PC-3 (cell line): ENCODE measurements at regions not wholly inside any gene's neighbourhood (a gene's known extent, or its start where the extent isn't known, plus 50 kb on each side); places are given as distances from the start of the nearest gene placed in this dataset.
"Not testable (repeated sequence)": the region's sequence is repeated elsewhere in the genome, so short reads cannot be mapped to it uniquely, and the experiment has no call there.

Experiments used
- ATAC-seq: fragments of 200-7000 bp; cut with Tn5 transposase; 2 replicates; pipeline ENCODE4 v1.9.1; 2020; ENCODE audit warnings: mild to moderate bottlenecking, moderate library complexity
- BruUV-seq: library from RNA; stranded (reverse); fragments of 400-500 nt; replicated peaks from 2 replicates; lab custom pipeline; 2021; lab: Mats Ljungman, UMichigan
- CTCF ChIA-PET: fragments of 300-600 bp; sonication (Branson Sonifier 250); formaldehyde crosslinking; loops from one replicate; lab custom pipeline; 2022; ENCODE audit warnings: antibody characterized with exemption; lab: Charles Lee
- POLR2A ChIA-PET: fragments of 300-600 bp; sonication (Branson Sonifier 250); formaldehyde crosslinking; loops from one replicate; lab custom pipeline; 2022; ENCODE audit warnings: antibody characterized with exemption; ENCODE audit not compliant: unreplicated experiment; lab: Charles Lee
- DNase-seq: peaks from one replicate; pipeline ENCODE4 v3.0.0-alpha.2; 2015
- H2AFZ ChIP-seq: fragments of 300-600 bp; sonication (generic); 2 replicates; pipeline ENCODE4 v1.6.0; 2016; ENCODE audit warnings: antibody characterized with exemption, low read length
- H3F3A ChIP-seq: fragments of 300-600 bp; sonication (generic); one replicate; pipeline ENCODE4 v1.6.0; 2017; ENCODE audit warnings: antibody characterized with exemption, low read length, control low read depth, mild to moderate bottlenecking; ENCODE audit not compliant: unreplicated experiment
- H3K27ac ChIP-seq: fragments of 300-600 bp; sonication (generic); 2 replicates; pipeline ENCODE4 v1.5.1; 2016; ENCODE audit warnings: mild to moderate bottlenecking, low read length
- H3K27me3 ChIP-seq: fragments of 300-600 bp; sonication (generic); 2 replicates; pipeline ENCODE4 v1.6.1; 2016; ENCODE audit warnings: low read length, mixed read lengths
- H3K36me3 ChIP-seq: fragments of 300-600 bp; sonication (generic); 2 replicates; pipeline ENCODE4 v1.6.1; 2016; ENCODE audit warnings: low read depth, mixed run types, low read length, mixed read lengths
- H3K4me1 ChIP-seq: fragments of 300-600 bp; sonication (generic); 2 replicates; pipeline ENCODE4 v1.5.1; 2016; ENCODE audit warnings: low read length; ENCODE audit not compliant: insufficient read depth
- H3K4me2 ChIP-seq: fragments of 300-600 bp; sonication (generic); 2 replicates; pipeline ENCODE4 v1.6.0; 2016; ENCODE audit warnings: low read length
- H3K4me3 ChIP-seq: fragments of 300-600 bp; sonication (generic); 2 replicates; pipeline ENCODE4 v1.5.1; 2016; ENCODE audit warnings: mild to moderate bottlenecking, low read length, mixed read lengths
- H3K79me2 ChIP-seq: fragments of 300-600 bp; sonication (generic); 2 replicates; pipeline ENCODE4 v1.6.1; 2017; ENCODE audit warnings: low read length, mixed read lengths
- H3K9ac ChIP-seq: fragments of 300-600 bp; sonication (generic); 2 replicates; pipeline ENCODE4 v1.6.0; 2016; ENCODE audit warnings: mild to moderate bottlenecking, low read length
- H3K9me2 ChIP-seq: fragments of 300-600 bp; sonication (generic); replicated peaks from 2 replicates; pipeline ENCODE4 v1.6.1; 2016; ENCODE audit warnings: mixed run types, low read length, mixed read lengths
- H3K9me3 ChIP-seq: fragments of 300-600 bp; sonication (generic); 2 replicates; pipeline ENCODE4 v1.6.1; 2016; ENCODE audit warnings: low read length, mixed read lengths
- H4K20me1 ChIP-seq: fragments of 300-600 bp; sonication (generic); 2 replicates; pipeline ENCODE4 v1.6.1; 2016; ENCODE audit warnings: low read length, mixed read lengths
- CTCF ChIP-seq: fragments of 300-600 bp; sonication (generic); conservative IDR thresholded peaks from 2 replicates; pipeline ENCODE4 v1.5.1; 2017; ENCODE audit warnings: antibody characterized with exemption, low read depth, mild to moderate bottlenecking, low read length
- EZH2 ChIP-seq: fragments of 300-600 bp; sonication (generic); IDR thresholded peaks from one replicate; pipeline ENCODE4 v1.6.1; 2017; ENCODE audit warnings: antibody characterized with exemption, mild to moderate bottlenecking, low read length; ENCODE audit not compliant: unreplicated experiment
- EZH2phosphoT487 ChIP-seq: fragments of 300-600 bp; sonication (generic); IDR thresholded peaks from 2 replicates; pipeline ENCODE4 v1.6.1; 2018; ENCODE audit warnings: mild to moderate bottlenecking, antibody characterized with exemption, low read length, borderline replicate concordance
- intact Hi-C: fragments of 100-400 bp; cut with micrococcal nuclease; formaldehyde crosslinking; loops from 2 replicates; pipeline ENCODE4 v1.9.0; 2023

- Histone ChIP-seq H3K4me3 (no peak overlapping the region), H3K36me3 (no peaks in the 10 kb centered on the region), H3K27me3 (no peaks in the 10 kb centered on the region), H3K79me2 (no peaks in the 10 kb centered on the region), H3K4me1 (no peaks in the 10 kb centered on the region), H3K9me2 (no peaks in the 10 kb centered on the region), H3K4me2 (no peak overlapping the region), H3K9me3 (no peaks in the 10 kb centered on the region), H3K27ac (no peak overlapping the region), H2AFZ (no peak overlapping the region), H3K9ac (no peak overlapping the region), H4K20me1 (no peaks in the 10 kb centered on the region), H3F3A (no peaks in the 10 kb centered on the region)
- ChIA-PET CTCF (no interaction called here), POLR2A (no interaction called here)
- no peak for DNase-seq
- no TSS peak for BruUV-seq
- intact Hi-C loops, result no loop called here
- no peak for ATAC-seq
- no peak for TF ChIP-seq EZH2
- no peak for TF ChIP-seq EZH2phosphoT487
- no peak for TF ChIP-seq CTCF
Observed at GRCh38 chr10:9175200-9175599, 1120.7 kb downstream of the GATA3 start.

GRCh38 chr10:9183197-9183880, 1128.9 kb downstream of the GATA3 start:
- H3K4me3 ChIP-seq, H3K27me3 ChIP-seq, H3K9me3 ChIP-seq, H3K4me2 ChIP-seq, H3K4me1 ChIP-seq, H3K27ac ChIP-seq, H4K20me1 ChIP-seq, CTCF ChIA-PET, H2AFZ ChIP-seq, DNase-seq, H3K9ac ChIP-seq, POLR2A ChIA-PET, BruUV-seq, H3K79me2 ChIP-seq, H3K36me3 ChIP-seq, H3F3A ChIP-seq, ATAC-seq, H3K9me2 ChIP-seq, intact Hi-C loops: not testable (repeated sequence)

- BruUV-seq, result no TSS peak
- POLR2A ChIA-PET, result no interaction called here
Observed at GRCh38 chr10:9188022-9188810, 1133.7 kb downstream of the GATA3 start.

More at GRCh38 chr10:9188022-9188810, 1133.7 kb downstream of the GATA3 start:
- Histone ChIP-seq H4K20me1 (no peaks in the 10 kb centered on the region), H3K4me3 (no peak overlapping the region), H3K9me3 (no peaks in the 10 kb centered on the region), H3K27ac (no peak overlapping the region), H3K4me1 (peaks cover 4% of the 10 kb centered on the region; the same call in 1 of the 2 replicates), H3K27me3 (peaks cover 19% of the 10 kb centered on the region), H3K36me3 (no peaks in the 10 kb centered on the region), H3K79me2 (no peaks in the 10 kb centered on the region), H3K9ac (no peak overlapping the region), H3K9me2 (no peaks in the 10 kb centered on the region), H2AFZ (no peak overlapping the region), H3K4me2 (0 out of 2 replicates have a peak overlapping the region, but pooled peaks have one; percentile 19), H3F3A (no peaks in the 10 kb centered on the region)
- TF ChIP-seq EZH2 (no peak), EZH2phosphoT487 (no peak), CTCF (no peak)
- peak; percentile 66 for DNase-seq
- intact Hi-C loops, result no loop called here
- CTCF ChIA-PET, result no interaction called here
- peak; percentile 65 for ATAC-seq
